ENCODE measurements at regions not wholly inside any gene's neighbourhood (a gene's known extent, or its start where the extent isn't known, plus 50 kb on each side); places are given as distances from the start of the nearest gene placed in this dataset.

- DNase-seq (ENCODE audit: insufficient read length, low spot score) (no peak), FAIRE-seq (no peak)
- TF ChIP-seq CTCF (IDR thresholded peaks at IDR 0.05; ENCODE audit: insufficient read depth, missing control alignments), result no peak
Observed at GRCh38 chr6:66985816-66986215, 1278.8 kb upstream of the EYS start.

GRCh38 chr6:66970373-66970772 is 1263.3 kb upstream of the EYS start:
- DNase-seq (ENCODE audit: insufficient read length, low spot score), result no peak
- FAIRE-seq, result no peak
- no peak for TF ChIP-seq CTCF (IDR thresholded peaks at IDR 0.05; ENCODE audit: insufficient read depth, missing control alignments)

- FAIRE-seq (no peak), DNase-seq (ENCODE audit: insufficient read length, low spot score) (no peak)
- TF ChIP-seq CTCF (IDR thresholded peaks at IDR 0.05; ENCODE audit: insufficient read depth, missing control alignments), result no peak
Observed at GRCh38 chr6:66965227-66965626, 1258.2 kb upstream of the EYS start.

- FAIRE-seq (no peak), DNase-seq (ENCODE audit: insufficient read length, low spot score) (no peak)
- no peak for TF ChIP-seq CTCF (IDR thresholded peaks at IDR 0.05; ENCODE audit: insufficient read depth, missing control alignments)
Observed at GRCh38 chr6:66964216-66964615, 1257.2 kb upstream of the EYS start.

GRCh38 chr6:66962082-66962481 is 1255.1 kb upstream of the EYS start:
- FAIRE-seq, result no peak
- DNase-seq (ENCODE audit: insufficient read length, low spot score), result no peak
- TF ChIP-seq CTCF (IDR thresholded peaks at IDR 0.05; ENCODE audit: insufficient read depth, missing control alignments), result no peak

- DNase-seq (ENCODE audit: insufficient read length, low spot score) (no peak), FAIRE-seq (no peak)
- no peak for TF ChIP-seq CTCF (IDR thresholded peaks at IDR 0.05; ENCODE audit: insufficient read depth, missing control alignments)
Observed at GRCh38 chr6:66961191-66961590, 1254.2 kb upstream of the EYS start.

GRCh38 chr6:66949191-66949661 is 1242.2 kb upstream of the EYS start:
- no peak for TF ChIP-seq CTCF (IDR thresholded peaks at IDR 0.05; ENCODE audit: insufficient read depth, missing control alignments)

More at GRCh38 chr6:66949191-66949661, 1242.2 kb upstream of the EYS start:
- DNase-seq (ENCODE audit: insufficient read length, low spot score), result no peak
- no peak for FAIRE-seq
